HG02938 (cell line): ENCODE measurements at regions not wholly inside any gene's neighbourhood (a gene's known extent, or its start where the extent isn't known, plus 50 kb on each side); places are given as distances from the start of the nearest gene placed in this dataset.

ENCODE experiments used
- ATAC-seq: cut with Tn5 transposase; IDR thresholded peaks from one replicate; pipeline ENCODE4 v1.9.1; 2021; ENCODE audit warnings: mild to moderate bottlenecking, moderate library complexity; ENCODE audit not compliant: unreplicated experiment

DNA sequence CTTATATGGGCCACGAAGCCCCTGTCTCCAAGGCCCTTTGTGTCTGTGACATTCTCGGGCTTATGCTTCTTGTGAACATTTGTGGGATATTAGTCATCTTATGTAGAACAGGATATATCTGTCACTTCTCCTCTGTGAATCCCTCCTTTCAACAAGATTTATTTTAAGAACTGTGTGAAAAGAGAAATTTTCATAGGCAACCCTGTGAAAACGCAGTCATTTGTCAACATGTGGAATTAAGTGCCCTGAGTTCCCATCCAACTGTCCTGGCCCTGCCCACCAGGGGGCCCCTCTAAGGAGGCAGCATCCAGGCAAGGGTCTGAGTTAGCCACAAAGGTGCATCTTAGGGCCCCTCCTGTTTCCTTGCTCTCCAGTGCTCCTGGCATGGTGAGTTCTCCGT is 76.8 kb upstream of the CHRNA7 start:
- no peak for ATAC-seq

DNA sequence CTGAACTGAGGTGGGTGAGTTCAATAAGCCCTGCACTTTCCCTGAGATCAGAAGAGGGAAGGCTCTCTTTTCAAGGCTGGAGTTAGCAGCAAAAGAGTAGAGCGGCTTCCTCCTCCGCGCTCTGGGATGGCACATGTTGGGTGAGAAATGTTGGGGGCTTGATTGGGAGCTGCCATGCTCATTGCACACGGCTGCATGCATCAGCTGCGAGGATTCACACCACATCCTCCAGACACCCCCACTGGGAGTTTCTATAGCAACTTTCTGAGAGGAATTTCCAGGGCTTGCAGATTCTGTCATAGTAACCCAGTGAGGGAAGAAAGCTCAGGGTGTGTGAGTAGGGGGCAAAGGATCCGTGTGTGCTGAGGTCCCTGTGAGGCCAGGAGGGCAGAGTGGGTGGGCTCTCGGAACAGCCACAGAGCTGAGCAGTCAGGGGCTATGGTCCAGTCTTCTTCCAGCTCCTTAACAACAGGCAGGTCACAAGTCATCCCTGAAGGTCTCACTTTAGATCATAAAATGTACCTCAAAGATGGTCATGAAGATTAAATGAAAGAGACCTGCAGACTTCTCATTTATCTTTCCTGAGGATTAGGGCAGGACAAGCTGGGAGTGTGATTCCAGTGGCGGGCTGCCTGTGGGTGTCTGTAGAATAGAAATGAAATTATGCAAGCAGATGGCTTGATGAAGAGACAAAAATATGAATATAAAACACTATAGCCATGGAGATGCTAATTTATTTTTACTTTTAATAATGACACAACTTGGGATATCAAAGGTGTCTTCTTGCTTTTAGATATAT is 75.7 kb upstream of the CHRNA7 start:
- no peak for ATAC-seq

DNA sequence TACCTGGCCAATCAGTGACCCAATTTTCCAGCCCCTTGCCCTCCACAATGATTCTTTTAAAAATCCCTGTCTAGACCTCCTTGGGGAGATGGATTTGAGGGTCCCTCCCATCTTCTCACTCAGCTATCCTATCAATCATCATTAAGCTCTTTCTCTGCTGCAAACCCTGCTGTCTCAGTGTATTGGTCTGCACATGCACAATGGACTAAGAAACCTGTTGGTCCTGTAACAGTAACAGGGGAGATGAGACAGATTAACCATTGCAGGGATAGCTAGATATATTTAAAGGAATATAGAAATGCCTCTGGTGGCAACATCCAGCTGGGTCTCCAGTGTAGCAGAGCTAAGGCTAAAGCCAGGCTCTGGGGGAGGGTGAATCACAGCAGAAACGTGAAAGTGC is 74.6 kb upstream of the CHRNA7 start:
- no peak for ATAC-seq

- ATAC-seq: no peak
Observed at GRCh38 chr15:31957581-31957980, 72.7 kb upstream of the CHRNA7 start.

GRCh38 chr15:31964586-31965307 is 65.6 kb upstream of the CHRNA7 start:
- ATAC-seq: no peak

DNA sequence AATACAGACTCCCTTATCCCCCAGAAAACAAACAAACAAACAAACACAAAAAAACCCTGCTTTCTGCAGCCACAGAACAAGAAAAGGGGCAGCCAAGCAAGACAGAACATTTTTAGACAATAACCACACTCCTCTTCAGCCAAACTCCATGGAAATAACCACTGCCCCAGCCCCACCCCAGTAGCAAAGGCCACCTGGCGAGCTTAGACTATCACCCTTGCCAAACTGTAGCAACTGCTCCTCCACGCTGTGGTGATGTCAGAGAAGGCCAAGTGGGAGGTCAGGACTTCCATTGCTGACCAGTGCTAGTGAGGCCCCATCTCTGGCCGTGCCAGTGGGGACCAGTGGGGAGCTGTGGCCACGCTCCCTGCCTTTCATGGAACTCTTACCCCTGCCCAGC is 60.3 kb upstream of the CHRNA7 start:
- ATAC-seq: no peak

DNA sequence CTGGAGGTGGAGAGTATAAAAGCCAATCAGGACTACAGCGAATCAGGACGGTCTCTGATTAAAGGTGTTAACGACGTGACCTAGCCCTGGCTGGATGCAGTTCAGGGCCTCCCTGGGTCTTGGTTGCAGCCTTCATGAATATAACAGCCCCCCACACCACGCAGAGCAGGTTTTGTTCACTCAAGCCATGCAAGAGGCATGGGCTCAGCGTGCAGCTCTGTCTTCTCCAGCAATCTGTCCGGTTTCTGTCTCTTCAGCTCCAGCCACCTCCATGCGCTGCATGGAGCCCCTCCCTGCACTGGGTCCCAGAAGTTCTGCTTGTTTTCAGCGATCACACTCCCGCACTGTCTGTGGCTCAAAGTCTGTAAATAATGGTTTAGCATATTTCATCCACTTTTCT is 57.1 kb upstream of the CHRNA7 start:
- ATAC-seq: no peak

DNA sequence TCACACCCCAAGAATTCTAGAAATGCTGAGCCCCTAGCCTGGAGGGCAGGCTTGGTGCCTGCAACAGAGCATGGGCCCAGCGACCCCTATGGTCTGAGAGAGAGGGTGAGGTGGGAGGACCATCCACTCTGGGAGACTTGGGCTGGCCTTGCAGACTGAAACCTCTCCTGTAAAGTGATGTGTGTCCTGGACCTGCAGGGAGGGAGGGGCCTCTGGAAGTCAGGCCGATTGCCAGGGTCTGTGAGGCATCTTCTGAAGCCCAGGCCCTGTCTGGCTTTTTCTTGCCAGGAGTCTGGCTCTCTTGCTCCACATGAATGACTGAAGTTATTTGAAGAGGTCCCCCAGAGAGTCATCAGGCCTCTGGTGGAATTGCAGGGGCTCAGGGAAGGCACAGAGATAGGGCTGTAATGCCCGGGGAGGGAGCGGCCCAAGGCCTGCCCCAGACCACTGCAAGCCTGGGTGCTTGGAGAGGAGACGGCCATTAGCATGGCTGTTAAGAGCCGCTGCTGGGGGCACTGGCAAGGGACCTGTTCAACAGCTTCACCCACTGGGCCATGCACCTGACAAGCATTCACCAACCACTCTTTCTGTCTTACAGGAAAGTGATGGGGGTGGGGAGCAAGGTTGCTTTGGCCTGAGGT is 56.0 kb upstream of the CHRNA7 start:
- no peak for ATAC-seq

DNA sequence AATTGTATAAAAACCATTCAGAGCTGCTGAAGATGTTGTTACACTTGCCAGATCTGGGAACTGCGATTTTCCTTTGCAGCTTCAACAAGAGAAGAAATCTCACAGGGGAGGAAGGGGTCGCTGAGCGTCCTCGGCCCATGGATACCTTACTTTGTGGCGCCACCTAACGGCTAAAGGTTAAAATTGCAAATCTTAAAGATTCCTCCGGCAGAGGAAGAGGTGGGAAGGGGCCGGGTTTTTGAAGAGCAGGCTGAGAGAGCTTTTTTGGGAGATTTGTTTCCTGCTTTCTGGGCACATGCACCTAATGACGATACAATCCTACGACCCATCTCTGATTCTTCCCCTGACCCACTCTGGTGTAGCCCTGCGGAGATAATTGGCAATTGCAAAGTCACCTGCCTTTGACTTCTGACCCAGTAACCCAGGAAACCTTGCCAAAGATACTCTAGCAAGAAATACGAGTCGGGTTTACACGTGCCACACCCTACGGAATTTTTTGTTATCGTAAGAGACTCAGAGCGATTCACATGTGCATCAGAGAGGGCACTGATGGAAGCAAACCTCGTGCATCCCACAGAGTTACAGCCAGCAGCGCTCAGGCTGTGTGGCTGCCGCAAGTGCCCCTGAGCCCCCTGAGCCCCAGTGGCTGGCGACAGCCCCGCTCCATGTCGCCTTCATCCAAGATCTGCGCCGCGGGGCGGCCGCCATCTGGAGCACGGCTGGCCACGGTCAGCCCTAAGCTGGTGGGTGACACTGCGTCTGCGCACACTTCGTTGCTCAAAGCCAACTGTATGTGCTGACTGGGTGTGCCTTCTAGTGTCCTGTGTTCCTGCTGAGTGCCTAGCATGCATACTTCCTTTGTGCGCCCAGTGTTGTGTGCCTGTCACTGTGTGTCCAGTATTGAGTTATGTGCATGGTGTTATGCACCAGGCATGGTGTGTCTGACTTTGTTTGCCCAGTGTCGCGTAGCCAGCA is 55.2 kb upstream of the CHRNA7 start:
- ATAC-seq: no peak

- ATAC-seq: no peak
Observed at GRCh38 chr15:31975830-31976229, 54.5 kb upstream of the CHRNA7 start.

DNA sequence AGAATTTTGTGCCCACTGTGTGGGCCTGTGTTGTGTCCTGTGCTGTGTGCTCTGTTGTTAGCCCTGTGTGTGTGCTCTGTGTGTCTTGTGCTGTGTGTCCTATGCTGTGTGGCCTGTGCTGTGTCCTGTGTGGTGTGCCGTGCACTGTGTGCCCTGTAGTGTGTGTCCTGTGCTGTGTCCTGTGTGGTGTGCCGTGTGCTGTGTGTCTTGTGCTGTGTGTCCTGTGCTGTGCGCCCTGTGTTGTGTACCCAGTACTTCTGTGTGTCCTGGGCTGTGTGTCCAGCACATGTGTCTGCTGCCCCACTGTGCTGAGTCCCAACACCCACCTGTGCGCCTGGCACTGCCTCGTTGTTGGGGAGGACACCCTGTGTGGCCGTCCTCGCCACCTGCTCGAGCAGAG is 53.2 kb upstream of the CHRNA7 start:
- no peak for ATAC-seq

GRCh38 chr15:31977812-31978661 is 52.3 kb upstream of the CHRNA7 start:
- ATAC-seq: no peak
